ENCODE measurements at regions not wholly inside any gene's neighbourhood (a gene's known extent, or its start where the extent isn't known, plus 50 kb on each side); places are given as distances from the start of the nearest gene placed in this dataset.

- ATAC-seq (no peak), DNase-seq (no peak)
- intact Hi-C loops (cut with DNase I, micrococcal nuclease) = no loop called here
Measured at GRCh38 chr11:80846979-80847378, 1406.1 kb upstream of the TENM4 start.

GRCh38 chr11:80846442-80846841 is 1405.6 kb upstream of the TENM4 start:
- intact Hi-C loops (cut with DNase I, micrococcal nuclease) = no loop called here
- ATAC-seq (no peak), DNase-seq (no peak)

- ATAC-seq = no peak
- no peak for DNase-seq
- intact Hi-C loops (cut with DNase I, micrococcal nuclease) = no loop called here
Measured at GRCh38 chr11:80844110-80844819, 1403.4 kb upstream of the TENM4 start.

GRCh38 chr11:80843266-80843974 is 1402.6 kb upstream of the TENM4 start:
- intact Hi-C loops (cut with DNase I, micrococcal nuclease) = no loop called here
- DNase-seq (no peak), ATAC-seq (no peak)

GRCh38 chr11:80842246-80842645 is 1401.4 kb upstream of the TENM4 start:
- intact Hi-C loops (cut with DNase I, micrococcal nuclease) = no loop called here
- no peak for ATAC-seq
- no peak for DNase-seq

GRCh38 chr11:80841675-80842074 is 1400.8 kb upstream of the TENM4 start:
- ATAC-seq (no peak), DNase-seq (no peak)
- intact Hi-C loops (cut with DNase I, micrococcal nuclease) = no loop called here

- no peak for DNase-seq
- intact Hi-C loops (cut with DNase I, micrococcal nuclease) = no loop called here
- ATAC-seq = no peak
Measured at GRCh38 chr11:80838153-80838552, 1397.3 kb upstream of the TENM4 start.

- intact Hi-C loops (cut with DNase I, micrococcal nuclease) = no loop called here
- no peak for DNase-seq
- no peak for ATAC-seq
Measured at GRCh38 chr11:80837051-80837450, 1396.2 kb upstream of the TENM4 start.

- intact Hi-C loops (cut with DNase I, micrococcal nuclease) = no loop called here
- ATAC-seq = no peak
- no peak for DNase-seq
Measured at GRCh38 chr11:80831374-80831773, 1390.5 kb upstream of the TENM4 start.

- DNase-seq (no peak), ATAC-seq (no peak)
- intact Hi-C loops (cut with DNase I, micrococcal nuclease) = no loop called here
Measured at GRCh38 chr11:80827781-80828180, 1387.0 kb upstream of the TENM4 start.

- DNase-seq (no peak), ATAC-seq (no peak)
- intact Hi-C loops (cut with DNase I, micrococcal nuclease) = no loop called here
Measured at GRCh38 chr11:80826808-80827207, 1386.0 kb upstream of the TENM4 start.

- intact Hi-C loops (cut with DNase I, micrococcal nuclease) = no loop called here
- DNase-seq (no peak), ATAC-seq (no peak)
Measured at GRCh38 chr11:80822308-80822707, 1381.5 kb upstream of the TENM4 start.

- DNase-seq (no peak), ATAC-seq (no peak)
- intact Hi-C loops (cut with DNase I, micrococcal nuclease) = no loop called here
Measured at GRCh38 chr11:80819271-80819670, 1378.4 kb upstream of the TENM4 start.

- DNase-seq (no peak), ATAC-seq (no peak)
- intact Hi-C loops (cut with DNase I, micrococcal nuclease) = no loop called here
Measured at GRCh38 chr11:80816966-80817365, 1376.1 kb upstream of the TENM4 start.

- intact Hi-C loops (cut with DNase I, micrococcal nuclease) = no loop called here
- ATAC-seq = no peak
- no peak for DNase-seq
Measured at GRCh38 chr11:80816454-80816847, 1375.6 kb upstream of the TENM4 start.

GRCh38 chr11:80815752-80816453 is 1375.1 kb upstream of the TENM4 start:
- ATAC-seq = no peak
- intact Hi-C loops (cut with DNase I, micrococcal nuclease) = no loop called here
- DNase-seq = no peak

- intact Hi-C loops (cut with DNase I, micrococcal nuclease) = no loop called here
- no peak for DNase-seq
- ATAC-seq = no peak
Measured at GRCh38 chr11:80814813-80815212, 1374.0 kb upstream of the TENM4 start.

GRCh38 chr11:80810695-80811094 is 1369.9 kb upstream of the TENM4 start:
- intact Hi-C loops (cut with DNase I, micrococcal nuclease) = no loop called here
- DNase-seq (no peak), ATAC-seq (no peak)

- intact Hi-C loops (cut with DNase I, micrococcal nuclease) = no loop called here
Measured at GRCh38 chr11:80798174-80798573, 1357.3 kb upstream of the TENM4 start.

GRCh38 chr11:80783561-80783960 is 1342.7 kb upstream of the TENM4 start:
- DNase-seq = no peak
- intact Hi-C loops (cut with DNase I, micrococcal nuclease) = no loop called here
- ATAC-seq = no peak

More at GRCh38 chr11:80798174-80798573, 1357.3 kb upstream of the TENM4 start:
- ATAC-seq (no peak), DNase-seq (no peak)
